GM19025 (cell line): ENCODE measurements at regions not wholly inside any gene's neighbourhood (a gene's known extent, or its start where the extent isn't known, plus 50 kb on each side); places are given as distances from the start of the nearest gene placed in this dataset.

ENCODE experiments used
- ATAC-seq: cut with Tn5 transposase; IDR thresholded peaks from one replicate; pipeline ENCODE4 v1.9.1; 2021; ENCODE audit warnings: mild to moderate bottlenecking, low read depth, moderate library complexity; ENCODE audit not compliant: unreplicated experiment

DNA sequence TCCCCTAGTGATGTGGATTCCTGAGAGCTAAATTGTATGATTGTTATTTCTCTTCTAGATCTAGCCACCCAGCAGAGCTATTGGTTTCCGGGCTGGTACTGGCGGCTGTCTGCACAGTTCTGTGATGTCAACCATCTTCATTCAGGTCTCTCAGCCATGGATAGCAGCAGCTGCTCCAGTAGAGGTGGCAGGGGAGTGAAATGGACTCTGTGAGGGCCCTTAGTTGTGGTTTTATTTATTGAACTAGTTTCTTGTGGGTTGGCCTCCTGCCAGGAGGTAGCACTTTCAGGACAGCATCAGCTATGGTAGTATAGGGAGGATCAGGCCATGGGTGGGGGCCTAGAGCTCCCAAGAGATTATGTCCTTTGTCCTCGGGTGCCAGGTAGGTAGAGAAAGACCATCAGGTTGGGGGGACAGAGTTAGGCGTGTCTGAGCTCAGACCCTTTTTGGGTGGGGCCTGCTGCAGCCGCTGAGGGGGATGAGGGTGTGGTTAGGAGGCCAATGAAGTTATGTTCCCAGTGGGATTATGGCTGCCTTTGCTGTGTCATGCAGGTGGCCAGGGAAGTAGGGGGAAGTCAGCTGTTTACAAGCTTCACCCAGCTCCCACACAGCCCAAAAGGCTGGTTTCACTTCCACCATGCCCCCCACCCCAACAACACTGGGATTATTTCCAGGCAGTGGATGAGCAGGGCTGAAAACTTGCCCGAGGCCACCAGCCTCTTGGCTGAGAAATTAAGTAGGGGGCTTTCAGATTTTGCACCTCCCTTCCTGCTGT is 55.1 kb upstream of the RGS4 start:
- ATAC-seq, result no peak

DNA sequence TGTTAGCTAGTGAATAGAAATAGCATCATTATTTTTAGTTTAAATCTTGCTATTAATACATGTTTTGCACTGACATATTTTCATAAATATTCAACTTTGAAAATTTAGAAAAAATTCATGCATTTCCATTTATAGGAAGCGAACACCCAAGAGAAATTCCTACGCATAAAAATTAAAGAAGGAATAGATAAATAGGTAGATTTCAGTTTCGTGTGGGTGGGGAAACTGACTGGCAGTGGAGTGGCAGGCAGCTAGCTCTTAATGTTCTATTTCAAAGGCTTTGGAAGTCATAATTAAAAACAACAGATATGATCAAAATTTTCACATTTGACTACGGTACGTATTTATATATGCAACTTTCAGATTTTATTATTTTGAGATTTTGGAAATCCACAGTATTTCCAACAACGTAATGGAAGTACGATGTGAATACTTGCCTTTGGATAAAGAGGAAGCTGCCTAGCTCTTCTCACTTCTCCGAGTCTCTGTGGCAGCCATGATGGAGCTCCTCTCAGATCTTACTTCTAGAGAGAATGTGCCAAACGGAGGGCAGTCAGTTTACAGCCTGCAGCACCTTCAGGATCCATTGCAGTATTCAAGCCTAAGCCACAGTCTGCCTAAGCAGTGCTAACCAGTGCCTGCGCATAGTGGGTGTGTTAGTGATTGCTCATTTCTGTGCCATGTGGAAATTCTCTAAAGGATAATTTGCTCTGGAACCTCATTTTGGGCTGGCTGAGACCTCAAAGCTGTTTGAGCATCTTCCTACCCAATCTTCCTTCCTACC is 62.9 kb upstream of the RGS4 start:
- no peak for ATAC-seq

DNA sequence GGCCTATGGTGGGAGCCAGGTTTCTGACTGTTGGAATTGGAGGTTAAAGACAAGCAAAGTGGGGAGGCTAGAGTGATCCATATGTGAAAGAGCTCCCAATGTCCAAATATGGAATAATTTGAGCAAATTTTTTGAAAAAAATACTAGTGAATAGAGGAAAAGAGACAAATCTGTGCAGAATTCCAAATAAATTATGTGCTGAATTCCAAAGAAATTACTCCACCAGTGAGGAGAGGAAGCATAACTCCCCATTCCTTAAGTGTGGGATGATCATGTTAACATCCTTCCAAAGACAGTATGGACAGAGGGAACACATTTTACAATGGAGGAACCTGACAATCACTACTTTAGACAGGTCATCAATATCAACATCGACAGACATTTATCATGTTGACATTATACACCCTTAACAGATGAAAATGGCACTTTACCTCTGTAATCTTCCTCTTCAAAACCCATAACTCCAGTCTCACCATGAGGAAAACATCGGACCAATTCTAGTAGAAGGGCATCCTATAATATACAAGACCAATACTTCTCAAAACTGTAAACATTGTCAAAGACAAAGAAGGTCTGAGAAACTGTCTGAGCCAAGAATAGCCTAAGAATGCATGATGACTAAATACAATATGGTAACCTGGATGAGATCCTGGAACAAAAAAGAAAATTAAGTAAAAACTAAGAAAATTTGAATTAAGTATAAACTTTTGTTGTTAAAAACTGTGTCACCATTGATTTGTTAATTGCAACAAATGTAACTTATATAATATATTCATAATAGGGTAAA is 71.5 kb upstream of the RGS4 start:
- no peak for ATAC-seq

DNA sequence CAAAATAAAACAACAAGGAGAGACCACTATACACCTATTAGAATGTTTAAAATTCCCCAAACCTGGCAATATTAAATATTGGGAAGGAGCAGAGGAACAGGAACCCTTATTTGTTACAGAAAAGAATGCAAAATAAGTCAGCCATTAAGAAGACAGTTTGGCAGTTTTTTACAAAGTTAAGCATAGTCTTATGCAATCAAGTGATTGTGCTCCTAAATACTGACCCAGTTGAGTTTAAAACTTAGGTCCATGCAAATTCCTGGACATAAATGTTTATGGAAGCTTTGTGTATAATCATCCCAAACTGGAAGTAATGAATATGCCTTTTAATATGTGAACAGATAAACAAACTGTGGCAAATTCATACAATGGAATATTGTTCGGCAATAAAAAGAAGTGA is 72.9 kb upstream of the RGS4 start:
- no peak for ATAC-seq

DNA sequence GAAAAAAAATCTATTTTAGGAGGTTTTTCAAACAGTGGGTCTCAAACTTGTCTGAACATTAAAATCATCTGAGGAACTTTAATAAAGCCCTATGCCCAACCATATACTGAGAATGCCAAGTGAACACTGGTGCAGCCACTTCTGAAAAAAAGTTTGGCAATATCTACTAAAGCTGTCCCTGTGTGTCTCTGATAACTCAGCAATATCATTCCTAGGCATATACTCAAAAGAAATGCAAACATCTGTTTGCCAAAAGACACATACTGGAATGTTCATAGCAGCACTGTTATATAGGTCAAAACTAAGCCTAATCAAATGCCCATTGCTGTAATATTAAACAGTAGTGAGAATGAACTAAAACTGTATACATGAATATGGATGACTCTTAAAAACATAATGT is 74.2 kb upstream of the RGS4 start:
- no peak for ATAC-seq

DNA sequence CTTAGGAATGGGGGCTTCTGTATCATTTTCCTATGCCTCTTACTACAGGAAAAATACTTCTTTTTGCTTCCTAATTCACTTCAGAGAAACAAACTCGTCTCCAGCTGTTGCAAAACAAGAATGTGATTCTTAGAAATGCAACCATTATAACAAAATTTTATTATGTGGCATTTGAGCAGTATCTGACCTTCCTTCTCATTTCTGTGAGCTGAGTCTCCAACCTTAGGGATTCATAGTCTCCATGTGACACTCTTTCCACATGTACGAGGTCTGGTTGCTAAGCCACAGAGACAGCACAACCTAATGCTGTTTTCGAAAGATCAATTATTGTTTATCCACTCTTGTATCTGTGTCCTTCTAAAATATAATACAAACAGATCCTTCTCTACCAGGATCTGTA is 75.3 kb upstream of the RGS4 start:
- ATAC-seq, result no peak

DNA sequence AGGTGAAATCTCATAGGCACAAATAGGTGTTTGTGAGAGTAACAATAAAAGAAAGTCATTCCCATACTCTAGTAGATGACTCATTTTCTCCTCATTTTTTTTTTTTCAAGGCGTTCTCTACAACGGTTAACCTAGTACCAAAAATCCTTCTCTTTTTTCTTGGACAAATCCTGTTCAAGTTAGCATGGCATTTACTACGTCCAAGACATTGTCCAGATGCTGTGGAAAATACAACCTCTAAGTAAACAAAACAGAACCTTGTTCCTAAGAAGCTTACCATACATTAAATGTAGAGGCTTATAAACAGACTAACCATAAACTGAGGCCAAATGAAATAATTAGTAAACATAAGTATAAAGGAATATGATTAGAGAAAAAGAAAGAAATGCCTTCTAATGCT is 76.2 kb upstream of the RGS4 start:
- ATAC-seq, result no peak

DNA sequence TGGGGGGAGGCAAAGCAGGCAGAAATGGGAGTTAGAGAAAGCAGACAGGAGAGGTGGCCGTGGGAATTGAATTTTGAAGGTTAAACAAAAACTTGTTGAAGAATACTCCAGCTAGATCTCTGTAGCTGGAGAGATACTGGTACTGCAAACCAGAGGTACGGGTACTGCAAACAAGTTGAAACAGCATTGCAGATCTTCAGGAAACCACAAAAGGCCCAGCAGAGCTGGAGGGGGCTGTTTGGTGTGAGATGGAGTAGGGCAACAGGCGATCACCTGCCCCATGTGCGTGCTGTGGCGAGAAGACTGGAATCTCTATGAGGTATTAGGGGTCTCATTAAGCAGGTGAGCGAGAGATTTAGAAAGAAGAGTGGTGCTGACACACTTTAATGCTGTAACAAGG is 77.7 kb upstream of the RGS4 start:
- ATAC-seq, result no peak

DNA sequence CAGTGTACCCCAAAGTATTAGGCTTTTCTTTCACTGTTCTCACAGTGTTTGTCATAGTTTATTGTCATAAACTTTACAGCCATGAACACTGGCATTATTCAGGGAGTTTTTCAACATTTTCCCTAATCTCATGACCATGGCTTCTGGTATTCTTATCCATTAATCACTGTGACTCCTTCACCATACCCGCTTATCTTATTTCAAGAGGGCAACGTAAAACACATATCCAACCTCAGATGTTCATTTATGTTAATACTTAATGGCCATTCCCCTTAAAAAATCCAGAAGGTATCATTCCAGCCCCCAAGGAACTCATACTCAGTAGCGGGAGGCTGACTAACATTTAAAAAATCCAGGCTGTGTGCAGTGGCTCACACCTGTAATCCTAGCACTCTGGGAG is 78.5 kb upstream of the RGS4 start:
- no peak for ATAC-seq

DNA sequence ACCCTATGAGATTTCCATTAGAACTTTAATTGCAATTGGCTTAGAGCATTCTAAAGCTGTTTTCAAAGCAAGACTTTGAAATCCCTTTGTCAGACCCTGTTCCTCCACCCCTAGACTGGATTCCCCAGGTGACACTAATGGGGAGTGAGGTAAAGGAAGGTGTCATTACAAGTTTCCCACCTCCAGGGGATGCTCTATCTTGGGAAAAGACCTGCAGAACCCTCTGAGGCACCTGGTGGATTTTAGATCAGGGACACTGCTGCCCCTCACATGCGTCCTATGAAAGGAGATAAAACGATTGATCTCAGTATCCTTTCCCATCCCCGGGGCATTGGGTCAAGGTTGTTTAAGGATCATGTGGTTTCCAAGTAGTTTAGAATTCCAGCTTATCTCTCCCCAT is 80.3 kb upstream of the RGS4 start:
- ATAC-seq, result no peak

DNA sequence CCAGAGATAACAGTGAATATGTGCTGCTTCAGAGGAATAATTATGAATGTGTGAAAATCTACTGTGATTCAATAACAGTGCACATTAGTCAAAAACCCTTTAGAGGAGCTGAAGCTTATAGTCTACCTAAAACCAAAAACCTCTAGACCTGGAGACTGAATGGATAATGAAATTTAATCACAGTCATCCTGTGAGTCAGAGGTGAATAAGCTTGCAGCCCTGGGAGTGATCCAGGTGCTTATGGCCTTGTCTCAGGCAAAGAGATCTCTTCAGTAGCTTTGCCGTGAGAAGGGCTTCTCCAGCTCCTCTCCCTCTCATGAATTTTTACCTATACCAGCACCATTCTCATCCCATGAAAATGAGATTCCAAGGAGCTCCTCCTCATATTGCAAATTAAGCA is 81.3 kb upstream of the RGS4 start:
- ATAC-seq, result no peak

DNA sequence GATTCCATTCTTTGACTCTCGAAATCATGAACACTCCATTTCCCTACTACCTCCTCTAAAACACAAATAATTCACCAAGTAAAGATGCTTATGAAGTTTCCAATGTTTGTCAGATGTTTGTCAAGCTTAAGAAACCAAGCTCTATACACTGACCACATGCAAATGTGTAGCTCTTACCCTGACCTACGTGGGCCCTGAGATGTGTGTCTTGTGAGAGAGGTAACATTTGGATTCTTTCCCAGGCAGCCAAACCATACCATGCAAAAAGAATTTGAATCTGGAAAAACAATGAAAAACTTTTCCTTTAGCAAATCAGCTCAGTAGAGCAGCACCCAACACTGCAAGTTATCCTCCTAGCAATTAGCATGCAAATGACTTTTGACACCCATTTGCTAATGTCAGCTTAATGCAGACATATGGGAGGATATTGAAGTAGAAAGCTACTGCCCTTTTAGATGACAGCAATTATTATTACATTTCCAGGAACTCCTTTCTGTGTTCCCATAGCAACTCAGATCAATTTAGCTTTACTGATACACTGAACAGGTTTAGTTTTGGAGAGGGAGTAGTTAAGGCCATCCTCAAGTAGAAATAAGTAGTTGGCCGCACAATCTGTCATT is 83.2 kb upstream of the RGS4 start:
- no peak for ATAC-seq

DNA sequence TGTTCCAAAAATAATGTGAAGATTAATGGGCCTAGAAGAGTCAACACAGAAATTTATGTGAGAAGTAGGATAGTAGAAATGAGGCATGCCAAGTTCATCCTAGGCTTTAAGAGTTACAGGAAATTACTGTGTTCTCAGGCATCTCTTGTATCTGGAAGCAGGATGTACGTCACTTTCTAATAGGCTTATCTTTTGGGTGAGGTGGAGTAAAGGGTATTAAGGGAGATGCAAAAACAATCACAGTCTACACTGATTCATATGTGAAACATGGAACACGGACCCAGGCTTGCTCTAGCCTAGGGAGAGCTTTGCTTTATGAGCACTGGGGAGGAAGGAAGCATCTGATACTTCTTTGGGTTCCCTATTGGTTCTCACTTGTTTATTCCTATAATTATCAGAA is 84.5 kb upstream of the RGS4 start:
- ATAC-seq, result no peak

DNA sequence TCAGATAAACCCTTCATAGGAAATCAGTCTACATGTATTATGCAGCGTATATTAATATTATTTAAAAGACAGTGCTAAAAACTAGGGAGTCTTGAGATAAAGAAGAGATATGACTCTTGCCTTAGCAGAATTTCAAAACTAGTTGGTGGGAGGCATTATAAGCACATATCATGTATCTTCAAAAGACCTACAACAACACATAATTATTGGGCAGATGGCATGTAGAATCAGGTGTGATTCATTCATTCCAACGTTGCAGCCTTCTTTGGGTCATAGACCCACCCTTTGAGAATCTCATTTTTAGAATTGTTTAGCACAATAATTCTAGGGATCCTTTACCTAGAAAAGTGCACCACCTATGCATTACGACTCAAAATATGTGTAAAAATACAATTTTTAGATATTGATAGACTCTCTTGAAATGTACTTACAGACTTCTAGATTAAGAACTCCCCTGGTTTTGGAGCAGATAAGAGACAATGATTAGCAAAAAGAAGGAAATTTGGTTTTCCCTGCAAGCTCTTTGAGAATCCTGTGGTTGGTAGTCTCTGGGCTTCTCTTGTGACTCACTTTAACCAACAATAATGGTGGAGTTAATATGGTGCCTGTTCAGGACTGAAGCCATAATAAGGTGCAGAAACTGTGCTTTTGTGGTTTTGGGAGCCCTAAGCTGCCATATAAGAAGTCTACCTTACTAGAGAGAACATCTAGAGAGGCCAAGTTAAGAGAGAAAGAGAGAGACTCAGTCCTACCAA is 85.3 kb upstream of the RGS4 start:
- ATAC-seq, result no peak

DNA sequence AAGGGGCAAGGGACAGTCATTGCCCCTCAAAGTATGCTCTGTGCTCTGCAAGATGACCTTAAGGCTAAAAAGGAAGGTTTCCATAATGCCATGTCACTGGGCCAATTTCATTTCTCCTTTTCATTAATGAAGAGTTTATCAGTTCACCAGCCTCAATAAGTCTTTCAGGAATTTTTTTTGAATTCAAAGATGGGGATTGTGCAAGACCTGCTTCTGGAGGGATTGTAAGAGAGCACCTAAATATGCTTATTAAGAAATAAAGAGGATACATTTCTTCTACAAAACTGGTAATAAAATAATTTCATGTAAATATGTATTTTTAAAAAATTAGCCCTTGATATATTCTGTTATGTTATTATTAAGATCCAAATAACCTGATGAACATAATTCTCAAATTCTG is 86.8 kb upstream of the RGS4 start:
- ATAC-seq, result no peak

DNA sequence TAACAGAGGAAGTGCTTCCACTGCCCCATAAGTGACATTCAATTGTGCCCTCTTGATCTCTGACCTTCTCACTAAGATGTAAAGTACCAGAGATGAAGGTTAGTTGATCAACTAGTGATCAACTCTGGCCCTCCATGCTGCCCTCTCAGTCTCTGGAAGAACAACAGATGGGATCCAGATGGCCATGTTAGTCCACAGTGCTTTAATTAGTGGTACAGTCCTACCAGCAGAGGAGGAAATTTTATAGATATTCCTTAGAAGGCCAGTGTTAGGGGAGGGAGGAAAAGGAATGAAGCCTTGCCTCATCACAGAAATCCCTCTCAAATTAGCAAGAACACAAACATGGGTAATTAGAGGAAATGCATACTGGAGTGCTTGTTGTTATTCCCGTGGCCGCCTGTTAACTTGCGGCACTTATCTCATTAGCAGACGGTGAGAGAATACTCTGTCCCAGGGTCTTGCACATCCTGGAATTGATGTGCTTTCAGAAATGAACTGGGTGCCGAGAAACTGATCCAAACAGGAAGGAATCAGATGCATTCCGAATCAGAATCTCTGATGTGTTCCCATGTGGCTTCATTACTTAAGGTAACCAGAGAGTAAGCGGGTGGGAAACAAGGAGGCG is 91.1 kb upstream of the RGS4 start:
- ATAC-seq, result no peak

DNA sequence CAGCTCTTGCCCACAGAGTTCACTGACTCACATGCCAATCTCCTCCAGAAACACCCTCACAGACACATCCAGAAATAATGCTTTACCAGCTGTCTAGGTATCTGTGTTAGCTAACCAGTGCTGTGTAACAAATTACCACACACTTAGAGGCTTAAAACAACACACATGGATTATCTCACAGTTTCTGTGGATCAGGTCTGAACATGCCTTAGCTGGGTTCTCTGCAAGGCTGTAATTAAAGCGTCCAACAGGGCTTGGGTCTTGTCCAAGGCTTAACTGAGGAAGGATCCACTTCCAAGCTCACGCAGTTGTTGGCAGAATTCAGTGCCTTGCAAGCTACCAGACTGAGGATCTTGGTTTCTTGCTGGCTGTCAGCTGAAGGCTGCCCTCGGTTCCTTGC is 92.5 kb upstream of the RGS4 start:
- ATAC-seq, result no peak

DNA sequence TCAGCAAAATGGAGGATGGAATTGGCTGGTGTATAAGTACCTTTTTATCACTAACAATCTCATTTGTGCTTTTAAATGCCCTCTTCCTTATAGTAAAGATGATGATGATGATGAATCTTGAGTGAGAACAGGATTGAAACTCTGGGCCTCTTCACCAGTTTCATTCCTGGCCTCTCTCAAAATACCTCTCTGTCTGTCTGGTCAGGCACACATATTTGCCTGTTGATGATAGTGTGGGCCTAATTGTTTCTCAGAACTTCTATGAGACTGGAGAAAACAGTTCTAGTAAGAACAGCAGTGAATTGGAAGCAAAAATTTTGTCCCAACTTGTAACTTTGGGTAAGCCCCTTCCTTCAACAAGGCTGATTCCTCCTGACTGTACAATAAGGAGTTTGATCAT is 94.4 kb upstream of the RGS4 start:
- no peak for ATAC-seq

DNA sequence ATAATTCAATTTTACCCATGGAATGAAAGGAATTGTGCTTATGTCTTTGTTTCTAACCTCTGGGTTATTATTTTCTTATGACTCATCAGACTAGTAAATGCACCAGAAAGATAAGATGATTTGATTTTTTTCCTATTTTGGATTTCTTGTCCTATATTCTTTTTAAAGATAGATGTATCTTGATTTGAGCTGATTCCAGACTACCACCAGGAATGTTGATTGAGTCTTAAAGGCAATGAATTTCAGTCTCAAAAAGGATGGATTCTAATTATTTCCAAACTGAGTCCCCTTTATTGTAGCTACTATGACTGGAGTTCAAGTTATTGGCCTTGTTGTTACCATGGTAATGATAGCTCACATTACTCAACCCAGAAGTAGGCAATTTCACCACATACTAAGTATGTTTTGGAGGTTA is 95.8 kb upstream of the RGS4 start:
- ATAC-seq, result no peak

DNA sequence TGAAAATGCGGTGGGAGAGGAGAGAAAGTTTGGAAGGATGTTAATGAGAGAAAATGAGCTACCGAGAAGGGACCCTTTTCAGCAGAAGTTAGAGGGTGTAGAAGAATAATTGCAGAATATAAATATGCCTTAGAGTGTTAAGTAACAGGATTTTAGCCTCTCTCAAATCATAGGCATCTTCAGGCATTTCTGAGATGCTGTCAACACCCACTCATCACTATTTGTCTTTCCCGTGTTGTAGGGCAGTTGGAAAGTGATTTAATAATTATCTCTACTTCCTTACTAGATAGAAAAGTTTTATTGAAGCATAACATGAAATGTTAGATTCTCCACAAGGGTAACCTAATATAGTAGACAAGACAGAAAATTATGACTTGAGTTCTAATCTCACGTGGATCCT is 96.4 kb upstream of the RGS4 start:
- ATAC-seq, result no peak
